ENCODE measurements at regions not wholly inside any gene's neighbourhood (a gene's known extent, or its start where the extent isn't known, plus 50 kb on each side); places are given as distances from the start of the nearest gene placed in this dataset.

DNA sequence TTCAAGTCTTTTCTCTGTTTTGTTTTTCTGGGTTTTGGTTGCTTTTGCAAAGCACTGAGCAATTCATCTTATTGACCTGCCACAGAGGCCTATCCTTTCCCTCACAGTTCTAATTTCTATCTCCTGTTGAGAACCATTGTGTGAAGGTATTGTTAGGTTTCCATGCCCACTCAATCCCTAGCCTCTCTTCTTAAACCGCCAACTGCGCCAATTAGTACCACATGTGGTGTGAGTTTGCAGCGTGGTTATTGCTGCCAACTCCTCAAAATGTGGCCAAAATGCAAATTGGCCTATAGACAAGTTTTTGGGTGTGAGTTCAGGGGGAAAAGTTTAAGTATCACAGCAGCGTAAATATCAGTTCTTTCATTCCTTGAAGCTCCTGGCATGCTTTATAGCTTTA is 232.6 kb downstream of the FLRT2 start:
- Histone ChIP-seq H3K9ac (no peak overlapping the region), H3K36me3 (no peaks in the 10 kb centered on the region), H3K9me3 (replicated peaks in 1 of 11) (no peaks in the 10 kb centered on the region), H4K20me1 (no peaks in the 10 kb centered on the region), H3K4me2 (no peak overlapping the region), H3K27ac (no peak overlapping the region), H3K4me1 (no peaks in the 10 kb centered on the region), H3K4me3 (no peak overlapping the region), H3K27me3 (no peaks in the 10 kb centered on the region)
- no peak for TF ChIP-seq Cebpa-rat (IDR thresholded peaks at IDR 0.05)

DNA sequence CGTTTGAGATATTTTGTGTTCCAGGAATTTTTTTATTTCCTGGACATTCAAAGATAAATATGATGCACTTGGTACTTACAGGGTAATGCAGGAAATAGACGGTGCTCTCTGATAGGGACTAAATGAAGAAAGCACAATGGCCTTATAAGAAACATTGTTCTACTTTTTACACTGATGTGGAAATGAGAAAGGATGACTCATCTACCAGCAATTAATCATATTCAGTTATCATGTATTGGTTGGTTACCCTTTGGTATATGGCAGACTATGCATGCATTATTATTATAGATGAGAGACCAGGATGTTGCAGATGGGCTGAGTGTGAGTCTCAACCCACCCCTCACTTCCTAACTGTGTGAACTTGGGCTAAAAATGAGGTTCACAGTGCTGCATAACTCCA is 222.2 kb downstream of the FLRT2 start:
- H3K9ac ChIP-seq = no peak overlapping the region
- H3K9me3 ChIP-seq (replicated peaks in 1 of 11) = no peaks in the 10 kb centered on the region
- H3K4me2 ChIP-seq = no peak overlapping the region
- TF ChIP-seq Cebpa-rat (IDR thresholded peaks at IDR 0.05) = no peak
- no peaks in the 10 kb centered on the region for H3K4me1 ChIP-seq
- no peaks in the 10 kb centered on the region for H4K20me1 ChIP-seq
- H3K36me3 ChIP-seq = no peaks in the 10 kb centered on the region
- no peaks in the 10 kb centered on the region for H3K27me3 ChIP-seq
- no peak overlapping the region for H3K27ac ChIP-seq
- H3K4me3 ChIP-seq = no peak overlapping the region

DNA sequence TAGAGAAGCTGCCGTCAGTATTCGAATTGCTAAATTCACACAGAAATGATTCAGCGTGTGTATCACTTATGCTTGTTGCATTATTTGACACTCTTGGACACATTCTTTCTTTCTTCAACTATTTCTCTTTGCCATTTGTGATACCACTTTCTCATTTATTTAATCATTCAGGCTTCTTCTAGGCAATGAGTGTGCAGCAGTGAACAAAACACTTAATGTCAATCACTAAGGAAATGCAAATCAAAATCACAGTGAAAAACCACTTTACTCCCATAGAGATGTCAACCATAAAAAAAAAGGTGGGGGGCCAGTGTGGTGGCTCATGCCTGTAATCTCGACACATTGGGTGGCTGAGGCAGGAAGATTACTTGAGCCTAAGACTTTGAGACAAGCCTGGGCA is 214.6 kb downstream of the FLRT2 start:
- Histone ChIP-seq H3K27ac (no peak overlapping the region), H3K27me3 (no peaks in the 10 kb centered on the region), H3K36me3 (no peaks in the 10 kb centered on the region), H3K9ac (no peak overlapping the region), H3K4me3 (no peak overlapping the region), H3K4me1 (no peaks in the 10 kb centered on the region), H4K20me1 (no peaks in the 10 kb centered on the region), H3K9me3 (replicated peaks in 1 of 11) (no peaks in the 10 kb centered on the region), H3K4me2 (no peak overlapping the region)
- TF ChIP-seq Cebpa-rat (IDR thresholded peaks at IDR 0.05) = no peak

DNA sequence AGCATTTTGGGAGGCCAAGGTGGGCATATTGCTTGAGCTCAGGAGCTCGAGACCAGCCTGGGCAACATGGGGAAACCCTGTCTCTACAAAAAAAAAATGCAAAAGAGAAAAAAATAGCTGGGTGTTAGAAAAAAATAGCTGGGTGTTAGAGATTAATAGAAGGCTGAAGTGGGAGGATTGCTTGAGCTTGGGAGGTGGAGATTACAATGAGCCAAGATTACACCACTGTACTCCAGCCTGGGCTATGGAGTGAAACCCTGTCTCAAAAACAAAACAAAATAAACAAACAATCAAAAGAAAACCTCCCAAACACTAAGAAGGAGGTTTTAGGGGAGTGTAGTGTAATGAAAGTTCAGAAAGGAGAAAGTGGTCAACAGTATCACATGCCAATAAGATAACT is 202.1 kb downstream of the FLRT2 start:
- H3K36me3 ChIP-seq = no peaks in the 10 kb centered on the region
- no peak overlapping the region for H3K9ac ChIP-seq
- H3K4me2 ChIP-seq = no peak overlapping the region
- no peaks in the 10 kb centered on the region for H4K20me1 ChIP-seq
- no peaks in the 10 kb centered on the region for H3K27me3 ChIP-seq
- no peaks in the 10 kb centered on the region for H3K9me3 ChIP-seq (replicated peaks in 1 of 11)
- no peak for TF ChIP-seq Cebpa-rat (IDR thresholded peaks at IDR 0.05)
- no peak overlapping the region for H3K27ac ChIP-seq
- H3K4me1 ChIP-seq = no peaks in the 10 kb centered on the region
- no peak overlapping the region for H3K4me3 ChIP-seq

GRCh38 chr14:85731186-85731585 is 201.2 kb downstream of the FLRT2 start:
- H3K9me3 ChIP-seq (replicated peaks in 1 of 11) = no peaks in the 10 kb centered on the region
- H3K4me2 ChIP-seq = no peak overlapping the region
- no peak for TF ChIP-seq Cebpa-rat (IDR thresholded peaks at IDR 0.05)
- no peak overlapping the region for H3K27ac ChIP-seq
- H3K36me3 ChIP-seq = no peaks in the 10 kb centered on the region
- H3K4me1 ChIP-seq = no peaks in the 10 kb centered on the region
- no peaks in the 10 kb centered on the region for H4K20me1 ChIP-seq
- H3K4me3 ChIP-seq = no peak overlapping the region
- H3K27me3 ChIP-seq = no peaks in the 10 kb centered on the region
- no peak overlapping the region for H3K9ac ChIP-seq

- Histone ChIP-seq H3K4me3 (no peak overlapping the region), H3K36me3 (no peaks in the 10 kb centered on the region), H3K9me3 (replicated peaks in 1 of 11) (no peaks in the 10 kb centered on the region), H3K9ac (no peak overlapping the region), H4K20me1 (no peaks in the 10 kb centered on the region), H3K4me1 (no peaks in the 10 kb centered on the region), H3K4me2 (no peak overlapping the region), H3K27ac (no peak overlapping the region), H3K27me3 (no peaks in the 10 kb centered on the region)
- TF ChIP-seq Cebpa-rat (IDR thresholded peaks at IDR 0.05) = no peak
These were observed 198.6 kb downstream of the FLRT2 start for GRCh38 chr14:85728476-85729065.

DNA sequence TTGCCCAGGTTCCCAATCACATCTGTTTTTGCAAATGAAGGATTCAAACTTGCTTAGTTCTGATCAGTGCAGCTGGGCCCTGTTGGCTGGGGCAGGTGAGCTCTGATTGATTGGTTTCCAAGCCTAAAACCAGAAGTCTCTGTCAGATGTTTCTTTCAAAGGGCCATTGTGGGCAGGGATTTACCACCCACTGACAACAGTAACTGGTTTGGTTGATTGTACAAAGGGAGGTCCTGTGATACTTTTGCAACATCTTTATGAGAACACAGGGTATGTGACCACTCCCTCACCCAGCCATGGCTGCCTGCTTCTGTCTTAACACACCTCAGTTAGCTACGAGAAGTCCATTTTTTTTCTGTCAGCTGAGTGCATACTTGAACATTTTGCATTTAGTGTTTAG is 184.1 kb downstream of the FLRT2 start:
- Histone ChIP-seq H3K4me3 (no peak overlapping the region), H3K27ac (no peak overlapping the region), H3K4me1 (no peaks in the 10 kb centered on the region), H3K9me3 (replicated peaks in 1 of 11) (peaks cover 0 to 7% (median 6%) of the 10 kb centered on the region in 11 experiments; a peak in 13 of 22 replicates), H3K27me3 (no peaks in the 10 kb centered on the region), H3K4me2 (no peak overlapping the region), H4K20me1 (no peaks in the 10 kb centered on the region), H3K36me3 (no peaks in the 10 kb centered on the region), H3K9ac (no peak overlapping the region)
- TF ChIP-seq Cebpa-rat (IDR thresholded peaks at IDR 0.05) = no peak

GRCh38 chr14:85711620-85712019 is 181.7 kb downstream of the FLRT2 start:
- no peak overlapping the region for H3K9ac ChIP-seq
- no peak overlapping the region for H3K4me3 ChIP-seq
- H3K9me3 ChIP-seq (replicated peaks in 1 of 11) = no peaks in the 10 kb centered on the region
- TF ChIP-seq Cebpa-rat (IDR thresholded peaks at IDR 0.05) = no peak
- H3K27ac ChIP-seq = no peak overlapping the region
- no peak overlapping the region for H3K4me2 ChIP-seq
- H3K36me3 ChIP-seq = no peaks in the 10 kb centered on the region
- no peaks in the 10 kb centered on the region for H3K27me3 ChIP-seq
- H4K20me1 ChIP-seq = no peaks in the 10 kb centered on the region
- H3K4me1 ChIP-seq = no peaks in the 10 kb centered on the region
